Mammary epithelial cell (primary cell): ENCODE measurements at regions not wholly inside any gene's neighbourhood (a gene's known extent, or its start where the extent isn't known, plus 50 kb on each side); places are given as distances from the start of the nearest gene placed in this dataset.

Experiments
- EZH2 ChIP-seq: IDR thresholded peaks from 2 replicates; pipeline ENCODE4 v1.6.1; 2012; ENCODE audit warnings: low read length, inconsistent platforms, borderline replicate concordance
- TF ChIP-seq, protein P1 (sequence below), 2 donors: IDR thresholded peaks in 1 of 2; conservative IDR thresholded peaks in 1 of 2; 2 replicates each; pipeline ENCODE4 v1.5.1; 2011 to 2012; ENCODE audit warnings: inconsistent platforms in 2 of 2, low read length in 2 of 2, mild to moderate bottlenecking in 2 of 2, control low read depth in 1 of 2, low read depth in 1 of 2; ENCODE audit not compliant: insufficient read depth in 1 of 2; ENCODE audit errors: extremely low read depth in 1 of 2

DNA sequence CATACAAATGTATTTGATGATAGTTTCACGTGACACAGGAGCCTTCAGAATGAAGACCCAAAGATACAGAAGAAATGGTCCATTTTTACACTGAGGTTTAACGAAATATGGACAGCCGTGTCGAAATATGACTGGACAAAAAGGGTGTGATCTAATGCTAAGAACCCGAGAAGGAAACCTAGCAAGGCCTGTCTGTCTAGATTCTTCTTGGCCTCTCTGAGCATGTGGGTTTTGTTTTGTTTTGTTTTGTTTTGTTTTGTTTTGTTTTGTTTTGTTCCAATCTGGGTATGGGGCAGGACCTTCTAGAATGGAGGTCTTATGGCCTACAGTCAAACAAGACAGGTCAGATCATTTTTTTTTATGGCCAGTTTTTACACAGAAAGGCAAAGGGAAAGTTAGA, 242.7 kb upstream of the STT3B start:
- TF ChIP-seq, protein P1, sequence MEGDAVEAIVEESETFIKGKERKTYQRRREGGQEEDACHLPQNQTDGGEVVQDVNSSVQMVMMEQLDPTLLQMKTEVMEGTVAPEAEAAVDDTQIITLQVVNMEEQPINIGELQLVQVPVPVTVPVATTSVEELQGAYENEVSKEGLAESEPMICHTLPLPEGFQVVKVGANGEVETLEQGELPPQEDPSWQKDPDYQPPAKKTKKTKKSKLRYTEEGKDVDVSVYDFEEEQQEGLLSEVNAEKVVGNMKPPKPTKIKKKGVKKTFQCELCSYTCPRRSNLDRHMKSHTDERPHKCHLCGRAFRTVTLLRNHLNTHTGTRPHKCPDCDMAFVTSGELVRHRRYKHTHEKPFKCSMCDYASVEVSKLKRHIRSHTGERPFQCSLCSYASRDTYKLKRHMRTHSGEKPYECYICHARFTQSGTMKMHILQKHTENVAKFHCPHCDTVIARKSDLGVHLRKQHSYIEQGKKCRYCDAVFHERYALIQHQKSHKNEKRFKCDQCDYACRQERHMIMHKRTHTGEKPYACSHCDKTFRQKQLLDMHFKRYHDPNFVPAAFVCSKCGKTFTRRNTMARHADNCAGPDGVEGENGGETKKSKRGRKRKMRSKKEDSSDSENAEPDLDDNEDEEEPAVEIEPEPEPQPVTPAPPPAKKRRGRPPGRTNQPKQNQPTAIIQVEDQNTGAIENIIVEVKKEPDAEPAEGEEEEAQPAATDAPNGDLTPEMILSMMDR (conservative IDR thresholded peaks at IDR 0.05 in 1 of 2, IDR thresholded peaks at IDR 0.05 in 1 of 2; ENCODE audit: extremely low read depth in 1 of 2, insufficient read depth in 1 of 2, low read depth in 1 of 2, low read length in 2 of 2): no peak
- no peak for TF ChIP-seq EZH2
